Gastrocnemius medialis (tissue), 4 donors: ENCODE measurements at regions not wholly inside any gene's neighbourhood (a gene's known extent, or its start where the extent isn't known, plus 50 kb on each side); places are given as distances from the start of the nearest gene placed in this dataset.

ENCODE experiments used
- CTCF ChIP-seq, 5 experiments: fragments of 450-650 bp in 3 of 5; fragments of 200-600 bp in 2 of 5; sonication (generic) in 2 of 5; IDR thresholded peaks in 4 of 5; conservative IDR thresholded peaks in 1 of 5; 1 replicate in 4 of 5; 2 replicates in 1 of 5; pipeline ENCODE4 v1.5.1; 2016 to 2019; ENCODE audit warnings: antibody characterized with exemption in 5 of 5, mild to moderate bottlenecking in 3 of 5, moderate library complexity in 3 of 5
- POLR2A ChIP-seq, 2 donors: fragments of 450-650 bp; IDR thresholded peaks; one replicate each; pipeline ENCODE4 v1.6.1; 2017; ENCODE audit warnings: antibody characterized with exemption in 2 of 2, mild to moderate bottlenecking in 2 of 2, moderate library complexity in 2 of 2

DNA sequence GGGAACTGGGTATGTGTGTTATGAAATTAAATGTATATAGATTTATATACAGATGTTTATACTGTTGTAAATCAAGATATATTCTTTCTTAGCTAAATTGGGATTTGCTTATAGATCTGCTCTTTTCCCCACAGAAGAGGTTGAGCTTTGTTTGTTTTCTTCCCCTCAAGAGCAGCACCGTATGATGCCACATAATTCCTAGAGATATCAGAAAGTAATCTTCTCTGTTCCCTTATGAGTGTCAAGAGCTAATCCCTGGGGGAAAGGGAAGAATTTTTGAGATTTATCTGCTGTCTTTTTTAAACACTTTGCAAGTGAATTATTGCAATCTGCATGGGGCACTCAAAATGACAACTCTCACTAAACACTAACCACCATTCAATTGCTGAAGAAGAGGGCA lies 68.7 kb upstream of the SP4 start:
- TF ChIP-seq POLR2A (IDR thresholded peaks at IDR 0.05) (no peak), CTCF (IDR thresholded peaks at IDR 0.05 in 4 of 5, conservative IDR thresholded peaks at IDR 0.05 in 1 of 5) (no peak)
